ENCODE measurements at regions not wholly inside any gene's neighbourhood (a gene's known extent, or its start where the extent isn't known, plus 50 kb on each side); places are given as distances from the start of the nearest gene placed in this dataset.

GRCh38 chr3:34285827-34286188 lies 487.4 kb downstream of the PDCD6IP start:
- TF ChIP-seq, protein P1, sequence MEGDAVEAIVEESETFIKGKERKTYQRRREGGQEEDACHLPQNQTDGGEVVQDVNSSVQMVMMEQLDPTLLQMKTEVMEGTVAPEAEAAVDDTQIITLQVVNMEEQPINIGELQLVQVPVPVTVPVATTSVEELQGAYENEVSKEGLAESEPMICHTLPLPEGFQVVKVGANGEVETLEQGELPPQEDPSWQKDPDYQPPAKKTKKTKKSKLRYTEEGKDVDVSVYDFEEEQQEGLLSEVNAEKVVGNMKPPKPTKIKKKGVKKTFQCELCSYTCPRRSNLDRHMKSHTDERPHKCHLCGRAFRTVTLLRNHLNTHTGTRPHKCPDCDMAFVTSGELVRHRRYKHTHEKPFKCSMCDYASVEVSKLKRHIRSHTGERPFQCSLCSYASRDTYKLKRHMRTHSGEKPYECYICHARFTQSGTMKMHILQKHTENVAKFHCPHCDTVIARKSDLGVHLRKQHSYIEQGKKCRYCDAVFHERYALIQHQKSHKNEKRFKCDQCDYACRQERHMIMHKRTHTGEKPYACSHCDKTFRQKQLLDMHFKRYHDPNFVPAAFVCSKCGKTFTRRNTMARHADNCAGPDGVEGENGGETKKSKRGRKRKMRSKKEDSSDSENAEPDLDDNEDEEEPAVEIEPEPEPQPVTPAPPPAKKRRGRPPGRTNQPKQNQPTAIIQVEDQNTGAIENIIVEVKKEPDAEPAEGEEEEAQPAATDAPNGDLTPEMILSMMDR (IDR thresholded peaks at IDR 0.05) = no peak
- no peak for TF ChIP-seq POLR2A (IDR thresholded peaks at IDR 0.05)

All from esophagus squamous epithelium (tissue), 4 donors.